ENCODE measurements at regions not wholly inside any gene's neighbourhood (a gene's known extent, or its start where the extent isn't known, plus 50 kb on each side); places are given as distances from the start of the nearest gene placed in this dataset.

DNA sequence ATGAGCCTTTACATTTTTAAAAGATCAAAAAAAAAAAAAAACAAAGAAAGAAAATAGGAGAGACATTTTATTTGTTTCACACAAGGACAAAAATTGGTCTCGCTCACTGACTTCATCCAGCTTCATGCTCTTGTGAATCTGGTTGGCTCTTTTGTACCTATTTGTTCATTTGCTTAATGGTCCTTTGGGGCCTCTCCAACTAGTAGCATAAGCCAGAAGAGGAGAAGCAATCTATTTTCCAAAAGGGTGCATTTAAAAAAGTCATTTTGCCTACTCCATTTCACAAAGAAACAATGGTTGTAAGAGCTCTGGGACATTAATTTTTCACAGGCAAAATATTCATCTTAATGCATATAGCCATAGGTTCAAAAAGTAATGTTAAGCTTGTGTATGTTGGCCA is 168.3 kb upstream of the ADAMTS9 start:
- ChIA-PET CTCF (no interaction called here), POLR2A (interaction anchor here (0.6 kb wide), 1 partner anchor 1961 kb away, joined by 4 read pairs; no protein-coding TSS in a partner anchor)
- H3K27me3 Mint-ChIP-seq (ENCODE audit: insufficient read depth, unreplicated experiment): no peaks in the 10 kb centered on the region
- no TSS peak for BruUV-seq (replicated peaks)
- no peak for DNase-seq
- no peak overlapping the region for H3K4me3 ChIP-seq (ENCODE audit: low read depth, low read length)
- H3K4me3 Mint-ChIP-seq (ENCODE audit: unreplicated experiment): no peak overlapping the region
- no peaks in the 10 kb centered on the region; the same call in 1 of the 2 replicates for H3K9me3 ChIP-seq
- no peak for TF ChIP-seq CTCF (IDR thresholded peaks at IDR 0.05; ENCODE audit: insufficient read depth in 1 of 2, low read depth in 1 of 2, low read length in 1 of 2, severe bottlenecking in 1 of 2, unreplicated experiment in 1 of 2)
- intact Hi-C loops (cut with micrococcal nuclease; ENCODE audit: unreplicated experiment): no loop called here
- H3K27me3 ChIP-seq (replicated peaks; ENCODE audit: control insufficient read depth, insufficient read depth, low read length): no peaks in the 10 kb centered on the region
- no peaks in the 10 kb centered on the region for H3K36me3 Mint-ChIP-seq (ENCODE audit: insufficient read depth, unreplicated experiment)
- no peaks in the 10 kb centered on the region for H3K36me3 ChIP-seq (ENCODE audit: control insufficient read depth, insufficient read depth, low read length)
- peaks cover 17% of the 10 kb centered on the region for H3K4me1 ChIP-seq
- H3K4me1 Mint-ChIP-seq (ENCODE audit: low read depth, unreplicated experiment): peaks cover 9% of the 10 kb centered on the region
- H3K27ac Mint-ChIP-seq (ENCODE audit: unreplicated experiment): no peak overlapping the region
- no peaks in the 10 kb centered on the region for H3K9me3 Mint-ChIP-seq (ENCODE audit: unreplicated experiment)

- Mint-ChIP-seq H3K36me3 (ENCODE audit: insufficient read depth, unreplicated experiment) (no peaks in the 10 kb centered on the region), H3K27me3 (ENCODE audit: insufficient read depth, unreplicated experiment) (no peaks in the 10 kb centered on the region), H3K4me1 (ENCODE audit: low read depth, unreplicated experiment) (peaks cover 9% of the 10 kb centered on the region), H3K4me3 (ENCODE audit: unreplicated experiment) (no peak overlapping the region), H3K27ac (ENCODE audit: unreplicated experiment) (no peak overlapping the region), H3K9me3 (ENCODE audit: unreplicated experiment) (no peaks in the 10 kb centered on the region)
- CTCF ChIA-PET: no interaction called here
- POLR2A ChIA-PET: no interaction called here
- H3K27me3 ChIP-seq (replicated peaks; ENCODE audit: control insufficient read depth, insufficient read depth, low read length): no peaks in the 10 kb centered on the region
- H3K9me3 ChIP-seq: no peaks in the 10 kb centered on the region; the same call in 1 of the 2 replicates
- DNase-seq: no peak
- no peak for TF ChIP-seq CTCF (IDR thresholded peaks at IDR 0.05; ENCODE audit: insufficient read depth in 1 of 2, low read depth in 1 of 2, low read length in 1 of 2, severe bottlenecking in 1 of 2, unreplicated experiment in 1 of 2)
- no peaks in the 10 kb centered on the region for H3K36me3 ChIP-seq (ENCODE audit: control insufficient read depth, insufficient read depth, low read length)
- no peak overlapping the region for H3K4me3 ChIP-seq (ENCODE audit: low read depth, low read length)
- no TSS peak for BruUV-seq (replicated peaks)
- H3K4me1 ChIP-seq: peaks cover 17% of the 10 kb centered on the region
- intact Hi-C loops (cut with micrococcal nuclease; ENCODE audit: unreplicated experiment): no loop called here
Measured at GRCh38 chr3:64853456-64853855, 165.7 kb upstream of the ADAMTS9 start.

- peaks cover 17% of the 10 kb centered on the region for H3K4me1 ChIP-seq
- no peak for TF ChIP-seq CTCF (IDR thresholded peaks at IDR 0.05; ENCODE audit: insufficient read depth in 1 of 2, low read depth in 1 of 2, low read length in 1 of 2, severe bottlenecking in 1 of 2, unreplicated experiment in 1 of 2)
- ChIA-PET CTCF (interaction anchor here (0.6 kb wide), 1 partner anchor 323 kb away, joined by 7 read pairs; no protein-coding TSS in a partner anchor), POLR2A (no interaction called here)
- no peaks in the 10 kb centered on the region for H3K27me3 Mint-ChIP-seq (ENCODE audit: insufficient read depth, unreplicated experiment)
- no peaks in the 10 kb centered on the region for H3K36me3 Mint-ChIP-seq (ENCODE audit: insufficient read depth, unreplicated experiment)
- no peaks in the 10 kb centered on the region for H3K9me3 Mint-ChIP-seq (ENCODE audit: unreplicated experiment)
- H3K4me3 ChIP-seq (ENCODE audit: low read depth, low read length): no peak overlapping the region
- BruUV-seq (replicated peaks): no TSS peak
- H3K27ac Mint-ChIP-seq (ENCODE audit: unreplicated experiment): no peak overlapping the region
- no peak overlapping the region for H3K4me3 Mint-ChIP-seq (ENCODE audit: unreplicated experiment)
- intact Hi-C loops (cut with micrococcal nuclease; ENCODE audit: unreplicated experiment): no loop called here
- H3K9me3 ChIP-seq: no peaks in the 10 kb centered on the region; the same call in 1 of the 2 replicates
- no peaks in the 10 kb centered on the region for H3K36me3 ChIP-seq (ENCODE audit: control insufficient read depth, insufficient read depth, low read length)
- no peaks in the 10 kb centered on the region for H3K27me3 ChIP-seq (replicated peaks; ENCODE audit: control insufficient read depth, insufficient read depth, low read length)
- peaks cover 9% of the 10 kb centered on the region for H3K4me1 Mint-ChIP-seq (ENCODE audit: low read depth, unreplicated experiment)
- DNase-seq: peak; percentile 24 to 49
Measured at GRCh38 chr3:64852738-64853137, 164.9 kb upstream of the ADAMTS9 start.

Data from Caco-2 (cell line).